Fibroblast of the aortic adventitia (primary cell): ENCODE measurements at regions not wholly inside any gene's neighbourhood (a gene's known extent, or its start where the extent isn't known, plus 50 kb on each side); places are given as distances from the start of the nearest gene placed in this dataset.
A peak's percentile ranks its signal among the peaks of the same experiment; 100 is the strongest.

ENCODE experiments used
- DNase-seq: peaks from one replicate; pipeline ENCODE4 v3.0.0-alpha.2; 2010; ENCODE audit warnings: low read depth
- H3K4me3 ChIP-seq: 2 replicates; pipeline ENCODE4 v1.5.1; 2011; ENCODE audit warnings: low read depth, mild to moderate bottlenecking, control low read depth, low read length, moderate library complexity
- CTCF ChIP-seq: IDR thresholded peaks from 2 replicates; pipeline ENCODE4 v1.5.1; 2011; ENCODE audit warnings: mild to moderate bottlenecking, low read length, control low read depth, inconsistent platforms; ENCODE audit not compliant: insufficient read depth

GRCh38 chr12:77368379-77368778 is 303.0 kb upstream of the E2F7 start:
- no peak for DNase-seq
- H3K4me3 ChIP-seq = no peak overlapping the region
- TF ChIP-seq CTCF = no peak

GRCh38 chr12:77366616-77367015 is 301.2 kb upstream of the E2F7 start:
- no peak for TF ChIP-seq CTCF
- no peak for DNase-seq
- H3K4me3 ChIP-seq = no peak overlapping the region

- no peak for DNase-seq
- TF ChIP-seq CTCF = no peak
- no peak overlapping the region for H3K4me3 ChIP-seq
Observed at GRCh38 chr12:77364400-77364799, 299.0 kb upstream of the E2F7 start.

- H3K4me3 ChIP-seq = no peak overlapping the region
- no peak for DNase-seq
- no peak for TF ChIP-seq CTCF
Observed at GRCh38 chr12:77362509-77363210, 297.3 kb upstream of the E2F7 start.

- no peak for DNase-seq
- H3K4me3 ChIP-seq = no peak overlapping the region
- no peak for TF ChIP-seq CTCF
Observed at GRCh38 chr12:77357655-77358054, 292.3 kb upstream of the E2F7 start.

- TF ChIP-seq CTCF = no peak
- no peak overlapping the region for H3K4me3 ChIP-seq
- peak; percentile 27 for DNase-seq
Observed at GRCh38 chr12:77354766-77355362, 289.5 kb upstream of the E2F7 start.
